Brain microvascular endothelial cell (primary cell): ENCODE measurements at regions not wholly inside any gene's neighbourhood (a gene's known extent, or its start where the extent isn't known, plus 50 kb on each side); places are given as distances from the start of the nearest gene placed in this dataset.
A peak's percentile ranks its signal among the peaks of the same experiment; 100 is the strongest.

Experiments
- DNase-seq: peaks from one replicate; pipeline ENCODE4 v3.0.0-alpha.2; 2020
- H3K27ac ChIP-seq: fragments of 250-450 bp; sonication (Bioruptor Pico); 2 replicates; pipeline ENCODE4 v1.5.1; 2020; ENCODE audit warnings: mild to moderate bottlenecking, moderate library complexity
- H3K27me3 ChIP-seq: fragments of 250-450 bp; sonication (Bioruptor Pico); replicated peaks from 2 replicates; pipeline ENCODE4 v1.5.1; 2020; ENCODE audit warnings: mild to moderate bottlenecking
- H3K36me3 ChIP-seq: fragments of 250-450 bp; sonication (Bioruptor Pico); replicated peaks from 2 replicates; pipeline ENCODE4 v1.5.1; 2020; ENCODE audit warnings: mild to moderate bottlenecking
- H3K4me3 ChIP-seq: 2 replicates; pipeline ENCODE4 v1.5.1; 2011; ENCODE audit warnings: low read depth, mild to moderate bottlenecking, control low read depth, low read length, moderate library complexity
- CTCF ChIP-seq: IDR thresholded peaks from 2 replicates; pipeline ENCODE4 v1.5.1; 2011; ENCODE audit warnings: low read depth, mild to moderate bottlenecking, moderate library complexity, low read length, control low read depth, inconsistent platforms; ENCODE audit errors: missing control alignments
- in situ Hi-C: cut with HindIII; loops from 2 replicates; pipeline ENCODE4 v1.10.0; 2017; ENCODE audit warnings: low sequenced_read_pairs, low pct_ligation_motif_present

GRCh38 chr16:86070484-86070883 lies 171.5 kb downstream of the IRF8 start:
- no peak for TF ChIP-seq CTCF
- Histone ChIP-seq H3K27me3 (no peaks in the 10 kb centered on the region), H3K36me3 (no peaks in the 10 kb centered on the region), H3K27ac (no peak overlapping the region), H3K4me3 (no peak overlapping the region)
- in situ Hi-C loops = loop anchor here (10.0 kb wide), 1 partner anchor 444 kb away; the partner anchor contains the start of gene FOXF1
- no peak for DNase-seq

GRCh38 chr16:86070971-86071370 lies 172.0 kb downstream of the IRF8 start:
- in situ Hi-C loops = loop anchor here (10.0 kb wide), 1 partner anchor 444 kb away; the partner anchor contains the start of gene FOXF1
- TF ChIP-seq CTCF = no peak
- Histone ChIP-seq H3K27me3 (no peaks in the 10 kb centered on the region), H3K4me3 (no peak overlapping the region), H3K27ac (no peak overlapping the region), H3K36me3 (no peaks in the 10 kb centered on the region)
- no peak for DNase-seq

- Histone ChIP-seq H3K36me3 (no peaks in the 10 kb centered on the region), H3K27ac (no peak overlapping the region), H3K27me3 (no peaks in the 10 kb centered on the region), H3K4me3 (no peak overlapping the region)
- TF ChIP-seq CTCF = no peak
- DNase-seq = no peak
- in situ Hi-C loops = loop anchor here (10.0 kb wide), 1 partner anchor 443 kb away; the partner anchor contains the start of gene FOXF1
These were observed 172.8 kb downstream of the IRF8 start for GRCh38 chr16:86071611-86072240.

- DNase-seq = peak; percentile 65
- TF ChIP-seq CTCF = peak; percentile 95
- no peaks in the 10 kb centered on the region for H3K36me3 ChIP-seq
- H3K27ac ChIP-seq = no peak overlapping the region
- H3K27me3 ChIP-seq = no peaks in the 10 kb centered on the region
- no peak overlapping the region for H3K4me3 ChIP-seq
- in situ Hi-C loops = loop anchor here (10.0 kb wide), 1 partner anchor 442 kb away; the partner anchor contains the start of gene FOXF1
These were observed 173.6 kb downstream of the IRF8 start for GRCh38 chr16:86072328-86073102.

- no peak overlapping the region for H3K4me3 ChIP-seq
- no peaks in the 10 kb centered on the region for H3K27me3 ChIP-seq
- in situ Hi-C loops = loop anchor here (10.0 kb wide), 1 partner anchor 442 kb away; the partner anchor contains the start of gene FOXF1
- H3K27ac ChIP-seq = no peak overlapping the region
- no peak for TF ChIP-seq CTCF
- no peak for DNase-seq
- no peaks in the 10 kb centered on the region for H3K36me3 ChIP-seq
These were observed 174.2 kb downstream of the IRF8 start for GRCh38 chr16:86073103-86073625.
